Esophagus muscularis mucosa (tissue), 4 donors: ENCODE measurements at regions not wholly inside any gene's neighbourhood (a gene's known extent, or its start where the extent isn't known, plus 50 kb on each side); places are given as distances from the start of the nearest gene placed in this dataset.
A peak's percentile ranks its signal among the peaks of the same experiment; 100 is the strongest.

ENCODE experiments used
- DNase-seq: peaks from one replicate; pipeline ENCODE4 v3.0.0-alpha.2; 2017; ENCODE audit errors: extremely low spot score
- H3K27ac ChIP-seq, 4 donors: fragments of 200-600 bp; sonication (generic); replicated peaks in 1 of 4; 1 replicate in 3 of 4; 2 replicates in 1 of 4; pipeline ENCODE4 v1.5.1; 2016 to 2019; ENCODE audit warnings: mild to moderate bottlenecking in 1 of 4
- H3K27me3 ChIP-seq, 4 donors: fragments of 200-600 bp; sonication (generic); one replicate each; pipeline versions ENCODE4 v1.5.1 to v1.6.0; 2016 to 2019
- H3K36me3 ChIP-seq, 4 donors: fragments of 200-600 bp; sonication (generic); one replicate each; pipeline ENCODE4 v1.5.1; 2016 to 2019
- H3K4me1 ChIP-seq, 4 donors: fragments of 200-600 bp; sonication (generic); one replicate each; pipeline ENCODE4 v1.5.1; 2016 to 2019
- H3K4me3 ChIP-seq, 4 donors: fragments of 200-600 bp; sonication (generic); 1 replicate in 2 of 4; 2 replicates in 2 of 4; pipeline ENCODE4 v1.5.1; 2016 to 2019; ENCODE audit warnings: mild to moderate bottlenecking in 4 of 4, moderate library complexity in 1 of 4
- H3K9me3 ChIP-seq, 4 donors: fragments of 200-600 bp; sonication (generic); 1 replicate in 3 of 4; 2 replicates in 1 of 4; pipeline ENCODE4 v1.5.1; 2016 to 2019
- CTCF ChIP-seq, 3 experiments: fragments of 200-600 bp in 2 of 3; fragments of 450-650 bp in 1 of 3; sonication (generic) in 2 of 3; IDR thresholded peaks; one replicate each; pipeline ENCODE4 v1.5.1; 2017 to 2019; ENCODE audit warnings: antibody characterized with exemption in 3 of 3, mild to moderate bottlenecking in 2 of 3, moderate library complexity in 1 of 3
- EP300 ChIP-seq: sonication (generic); formaldehyde crosslinking; IDR thresholded peaks from one replicate; pipeline ENCODE4 v1.6.1; 2017; ENCODE audit warnings: antibody characterized with exemption
- POLR2A ChIP-seq: fragments of 450-650 bp; IDR thresholded peaks from one replicate; pipeline ENCODE4 v1.6.1; 2017; ENCODE audit warnings: antibody characterized with exemption, moderate library complexity, mild to moderate bottlenecking, low read depth
- POLR2AphosphoS5 ChIP-seq, 2 donors: sonication (generic); formaldehyde crosslinking; IDR thresholded peaks; one replicate each; pipeline ENCODE4 v1.6.1; 2017; ENCODE audit warnings: antibody characterized with exemption in 2 of 2
- WGBS: methylation state at CpG from one replicate; pipeline ENCODE4 v1.1.5; 2018; 5-methylcytosine and 5-hydroxymethylcytosine counted together
- intact Hi-C: fragments of 100-400 bp; cut with DNase I; formaldehyde crosslinking; loops from one replicate; pipeline ENCODE4 v1.15.1; 2023

GRCh38 chr21:38067086-38067739 lies 151.0 kb upstream of the KCNJ6 start:
- no peak for DNase-seq
- Histone ChIP-seq H3K27me3 (peaks cover 0 to 5% (median 0%) of the 10 kb centered on the region in 4 donors), H3K36me3 (no peaks in the 10 kb centered on the region), H3K9me3 (no peaks in the 10 kb centered on the region), H3K4me3 (no peak overlapping the region), H3K27ac (no peak overlapping the region), H3K4me1 (no peaks in the 10 kb centered on the region)
- 55% methylated on average over 3 of the region's 3 CpGs for WGBS
- no peak for TF ChIP-seq EP300
- TF ChIP-seq POLR2A, result no peak
- no peak for TF ChIP-seq POLR2AphosphoS5 (IDR thresholded peaks at IDR 0.05)
- no peak for TF ChIP-seq CTCF (IDR thresholded peaks at IDR 0.05)
- intact Hi-C loops, result no loop called here

GRCh38 chr21:38072489-38072888 lies 156.2 kb upstream of the KCNJ6 start:
- TF ChIP-seq EP300 (no peak), POLR2A (no peak), CTCF (IDR thresholded peaks at IDR 0.05) (no peak), POLR2AphosphoS5 (IDR thresholded peaks at IDR 0.05) (no peak)
- Histone ChIP-seq H3K27ac (no peak overlapping the region), H3K27me3 (peaks cover 0 to 5% (median 0%) of the 10 kb centered on the region in 4 donors), H3K9me3 (peaks cover 0 to 11% (median 2%) of the 10 kb centered on the region in 4 donors), H3K4me3 (no peak overlapping the region), H3K36me3 (no peaks in the 10 kb centered on the region), H3K4me1 (no peaks in the 10 kb centered on the region)
- DNase-seq, result no peak
- 87% methylated on average over 3 of the region's 3 CpGs for whole genome bisulfite sequencing
- intact Hi-C loops, result no loop called here

- intact Hi-C loops, result no loop called here
- H3K9me3 ChIP-seq, result peaks cover 0 to 11% (median 2%) of the 10 kb centered on the region in 4 donors
- WGBS, result 67% methylated on average over 13 of the region's 13 CpGs
These were observed 159.8 kb upstream of the KCNJ6 start for GRCh38 chr21:38075833-38076587.

GRCh38 chr21:38077569-38077968 lies 161.3 kb upstream of the KCNJ6 start:
- 70% methylated on average over 5 of the region's 5 CpGs for WGBS
- intact Hi-C loops, result no loop called here

More at GRCh38 chr21:38075833-38076587, 159.8 kb upstream of the KCNJ6 start:
- H3K4me1 ChIP-seq, result no peaks in the 10 kb centered on the region
- H3K27me3 ChIP-seq, result peaks cover 0 to 2% (median 0%) of the 10 kb centered on the region in 4 donors
- no peak overlapping the region for H3K4me3 ChIP-seq
- TF ChIP-seq POLR2A, result no peak
- no peak for TF ChIP-seq CTCF (IDR thresholded peaks at IDR 0.05)
- TF ChIP-seq POLR2AphosphoS5 (IDR thresholded peaks at IDR 0.05), result no peak
- no peak for TF ChIP-seq EP300
- no peaks in the 10 kb centered on the region for H3K36me3 ChIP-seq
- DNase-seq, result peak; percentile 79
- H3K27ac ChIP-seq, result no peak overlapping the region

More at GRCh38 chr21:38077569-38077968, 161.3 kb upstream of the KCNJ6 start:
- Histone ChIP-seq H3K4me3 (no peak overlapping the region), H3K27me3 (no peaks in the 10 kb centered on the region), H3K4me1 (peaks cover 0 to 5% (median 0%) of the 10 kb centered on the region in 4 donors), H3K36me3 (no peaks in the 10 kb centered on the region), H3K9me3 (peaks cover 0 to 11% (median 2%) of the 10 kb centered on the region in 4 donors), H3K27ac (no peak overlapping the region)
- peak; percentile 24 for DNase-seq
- TF ChIP-seq POLR2A, result no peak
- no peak for TF ChIP-seq CTCF (IDR thresholded peaks at IDR 0.05)
- TF ChIP-seq EP300, result no peak
- no peak for TF ChIP-seq POLR2AphosphoS5 (IDR thresholded peaks at IDR 0.05)
